Tibial artery (tissue), 4 donors: ENCODE measurements at regions not wholly inside any gene's neighbourhood (a gene's known extent, or its start where the extent isn't known, plus 50 kb on each side); places are given as distances from the start of the nearest gene placed in this dataset.

Experiments
- DNase-seq, 2 donors: peaks; one replicate each; pipeline ENCODE4 v3.0.0-alpha.2; 2019
- H3K27ac ChIP-seq, 2 donors: fragments of 200-600 bp; sonication (generic) in 1 of 2; 1 replicate in 1 of 2; 2 replicates in 1 of 2; pipeline ENCODE4 v1.5.1; 2018 to 2019; ENCODE audit warnings: mild to moderate bottlenecking in 1 of 2
- H3K27me3 ChIP-seq, 2 donors: fragments of 200-600 bp; sonication (generic) in 1 of 2; one replicate each; pipeline versions ENCODE4 v1.5.1 to v1.6.0; 2016 to 2019
- H3K36me3 ChIP-seq, 3 donors: fragments of 200-600 bp; sonication (generic) in 2 of 3; one replicate each; pipeline ENCODE4 v1.5.1; 2016 to 2019; ENCODE audit warnings: mild to moderate bottlenecking in 2 of 3
- H3K4me1 ChIP-seq, 4 donors: fragments of 200-600 bp; sonication (generic) in 2 of 4; 1 replicate in 3 of 4; 2 replicates in 1 of 4; pipeline ENCODE4 v1.5.1; 2016 to 2019
- H3K4me3 ChIP-seq, 2 donors: fragments of 200-600 bp; sonication (generic) in 1 of 2; 1 replicate in 1 of 2; 2 replicates in 1 of 2; pipeline ENCODE4 v1.5.1; 2018 to 2019; ENCODE audit warnings: mild to moderate bottlenecking in 2 of 2
- H3K9me3 ChIP-seq, 3 donors: fragments of 200-600 bp; sonication (generic) in 1 of 3; one replicate each; pipeline ENCODE4 v1.5.1; 2016 to 2019
- intact Hi-C: fragments of 100-400 bp; cut with DNase I; formaldehyde crosslinking; loops from one replicate; pipeline ENCODE4 v1.15.0; 2023; ENCODE audit warnings: low total_unique reads
- TF ChIP-seq, protein P1 (sequence below), 2 experiments: fragments of 200-600 bp in 1 of 2; fragments of 450-650 bp in 1 of 2; IDR thresholded peaks; one replicate each; pipeline ENCODE4 v1.5.1; 2017 to 2019; ENCODE audit warnings: antibody characterized with exemption in 2 of 2, mild to moderate bottlenecking in 1 of 2, moderate library complexity in 1 of 2

DNA sequence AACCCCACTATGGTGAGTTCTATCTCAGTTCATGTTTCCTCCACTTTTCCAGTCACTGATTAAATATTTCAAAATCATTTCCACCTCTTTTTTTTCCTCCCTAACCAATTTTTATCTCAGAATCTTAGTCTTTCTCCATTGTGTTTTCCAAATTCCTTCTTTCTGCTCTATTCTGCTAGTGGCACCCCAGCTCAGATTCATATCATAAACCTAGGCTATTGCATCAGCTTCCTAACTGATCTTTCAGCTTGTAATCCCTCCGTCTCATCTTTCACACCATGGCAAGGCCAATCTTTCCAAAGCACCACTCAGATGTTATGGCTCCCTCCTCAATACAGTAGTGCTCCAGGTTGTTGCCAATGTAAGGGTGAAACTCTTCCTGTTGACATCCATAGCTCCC, 631.9 kb downstream of the PLPP3 start:
- Histone ChIP-seq H3K4me3 (no peak overlapping the region), H3K27me3 (no peaks in the 10 kb centered on the region), H3K4me1 (peaks cover 0 to 9% (median 0%) of the 10 kb centered on the region in 4 donors), H3K27ac (no peak overlapping the region), H3K9me3 (no peaks in the 10 kb centered on the region), H3K36me3 (no peaks in the 10 kb centered on the region)
- TF ChIP-seq, protein P1, sequence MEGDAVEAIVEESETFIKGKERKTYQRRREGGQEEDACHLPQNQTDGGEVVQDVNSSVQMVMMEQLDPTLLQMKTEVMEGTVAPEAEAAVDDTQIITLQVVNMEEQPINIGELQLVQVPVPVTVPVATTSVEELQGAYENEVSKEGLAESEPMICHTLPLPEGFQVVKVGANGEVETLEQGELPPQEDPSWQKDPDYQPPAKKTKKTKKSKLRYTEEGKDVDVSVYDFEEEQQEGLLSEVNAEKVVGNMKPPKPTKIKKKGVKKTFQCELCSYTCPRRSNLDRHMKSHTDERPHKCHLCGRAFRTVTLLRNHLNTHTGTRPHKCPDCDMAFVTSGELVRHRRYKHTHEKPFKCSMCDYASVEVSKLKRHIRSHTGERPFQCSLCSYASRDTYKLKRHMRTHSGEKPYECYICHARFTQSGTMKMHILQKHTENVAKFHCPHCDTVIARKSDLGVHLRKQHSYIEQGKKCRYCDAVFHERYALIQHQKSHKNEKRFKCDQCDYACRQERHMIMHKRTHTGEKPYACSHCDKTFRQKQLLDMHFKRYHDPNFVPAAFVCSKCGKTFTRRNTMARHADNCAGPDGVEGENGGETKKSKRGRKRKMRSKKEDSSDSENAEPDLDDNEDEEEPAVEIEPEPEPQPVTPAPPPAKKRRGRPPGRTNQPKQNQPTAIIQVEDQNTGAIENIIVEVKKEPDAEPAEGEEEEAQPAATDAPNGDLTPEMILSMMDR (IDR thresholded peaks at IDR 0.05), result no peak
- DNase-seq, result no peak
- intact Hi-C loops, result no loop called here

DNA sequence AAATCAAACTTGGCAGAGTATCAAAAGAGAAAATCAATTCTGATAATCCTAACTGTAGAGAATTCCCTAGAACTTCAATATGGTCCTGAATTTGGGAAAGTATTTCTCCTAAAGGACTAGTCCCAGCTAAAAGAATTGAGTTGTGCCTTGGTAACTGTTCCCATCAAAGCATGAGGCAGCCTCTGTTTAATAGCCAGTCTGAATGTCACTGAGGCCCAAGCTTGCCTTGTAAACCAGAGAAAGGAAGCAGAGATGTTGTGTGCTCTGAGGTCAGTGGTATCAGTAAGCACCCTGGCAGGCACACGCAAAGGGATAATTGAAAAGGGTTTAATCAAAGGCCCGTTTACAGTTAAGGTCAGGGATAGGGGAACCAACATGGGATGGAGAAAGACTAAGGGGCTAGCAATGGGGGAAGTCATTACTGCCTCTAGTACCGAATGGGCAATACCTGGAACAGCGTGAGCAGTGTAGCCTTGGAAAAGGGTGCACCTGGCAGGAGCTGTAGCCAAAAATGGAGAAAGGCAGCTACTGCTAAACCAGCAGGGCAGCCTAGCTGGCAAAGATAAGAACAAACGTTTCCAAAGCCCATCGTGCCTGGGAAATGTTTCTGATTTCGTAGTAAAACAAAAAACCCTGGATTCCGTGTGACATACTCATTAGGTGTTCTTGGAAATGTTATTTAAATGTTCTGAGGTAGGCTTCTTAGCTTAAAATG, 635.5 kb downstream of the PLPP3 start:
- H3K4me3 ChIP-seq, result no peak overlapping the region
- no peaks in the 10 kb centered on the region for H3K9me3 ChIP-seq
- H3K27ac ChIP-seq, result no peak overlapping the region
- H3K27me3 ChIP-seq, result no peaks in the 10 kb centered on the region
- DNase-seq, result no peak
- intact Hi-C loops, result loop anchor here (5.0 kb wide), 1 partner anchor 488 kb away; no protein-coding TSS in a partner anchor
- no peaks in the 10 kb centered on the region for H3K36me3 ChIP-seq
- H3K4me1 ChIP-seq, result no peaks in the 10 kb centered on the region
- TF ChIP-seq, protein P1 (IDR thresholded peaks at IDR 0.05), result no peak

DNA sequence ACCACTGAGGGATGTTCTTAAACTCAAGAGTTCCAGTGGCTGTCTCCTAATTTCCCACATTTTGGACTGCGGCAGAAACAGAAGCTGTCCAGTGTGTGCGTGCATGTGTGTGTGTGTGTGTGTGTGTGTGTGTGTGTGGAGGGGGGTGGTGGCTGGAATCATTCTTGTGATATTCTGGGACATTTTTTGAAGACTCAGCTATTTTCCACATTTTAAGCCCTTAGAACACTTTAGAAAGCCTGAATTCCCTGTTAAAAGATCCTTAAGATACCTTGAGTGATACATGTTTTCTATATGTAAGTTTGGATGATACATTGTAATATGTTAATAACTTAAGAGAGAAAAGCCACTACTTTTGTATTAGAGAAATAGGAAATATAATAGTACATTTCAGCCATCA, 636.4 kb downstream of the PLPP3 start:
- intact Hi-C loops, result loop anchor here (5.0 kb wide), 1 partner anchor 489 kb away; no protein-coding TSS in a partner anchor
- Histone ChIP-seq H3K4me1 (peaks cover 0 to 8% (median 3%) of the 10 kb centered on the region in 4 donors), H3K27ac (no peak overlapping the region), H3K9me3 (no peaks in the 10 kb centered on the region), H3K36me3 (no peaks in the 10 kb centered on the region), H3K27me3 (no peaks in the 10 kb centered on the region), H3K4me3 (no peak overlapping the region)
- TF ChIP-seq, protein P1 (IDR thresholded peaks at IDR 0.05), result no peak
- no peak for DNase-seq

DNA sequence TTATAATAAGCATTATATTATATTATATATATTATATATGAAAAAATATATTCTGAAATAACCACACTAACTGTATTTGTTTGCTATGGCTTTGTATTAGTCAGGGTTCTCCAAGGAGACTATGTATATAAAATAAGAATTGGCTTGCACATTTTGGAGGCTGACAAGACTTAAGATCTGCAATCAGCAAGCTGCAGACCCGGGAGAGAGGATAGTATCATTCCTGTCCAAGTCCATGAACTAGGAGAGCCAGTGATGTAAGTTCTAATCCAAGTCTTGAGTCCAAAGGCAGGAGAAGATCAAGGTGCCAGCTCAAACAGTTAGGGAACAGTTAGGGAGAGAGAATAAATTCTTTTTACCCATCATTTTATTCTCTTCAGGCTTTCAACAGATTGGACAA, 639.5 kb downstream of the PLPP3 start:
- no peak overlapping the region for H3K27ac ChIP-seq
- H3K4me3 ChIP-seq, result no peak overlapping the region
- H3K36me3 ChIP-seq, result no peaks in the 10 kb centered on the region
- DNase-seq, result no peak
- H3K4me1 ChIP-seq, result peaks cover 0 to 8% (median 3%) of the 10 kb centered on the region in 4 donors
- no peaks in the 10 kb centered on the region for H3K27me3 ChIP-seq
- no peaks in the 10 kb centered on the region for H3K9me3 ChIP-seq
- TF ChIP-seq, protein P1 (IDR thresholded peaks at IDR 0.05), result no peak
- intact Hi-C loops, result loop anchor here (5.0 kb wide), 1 partner anchor 492 kb away; no protein-coding TSS in a partner anchor

DNA sequence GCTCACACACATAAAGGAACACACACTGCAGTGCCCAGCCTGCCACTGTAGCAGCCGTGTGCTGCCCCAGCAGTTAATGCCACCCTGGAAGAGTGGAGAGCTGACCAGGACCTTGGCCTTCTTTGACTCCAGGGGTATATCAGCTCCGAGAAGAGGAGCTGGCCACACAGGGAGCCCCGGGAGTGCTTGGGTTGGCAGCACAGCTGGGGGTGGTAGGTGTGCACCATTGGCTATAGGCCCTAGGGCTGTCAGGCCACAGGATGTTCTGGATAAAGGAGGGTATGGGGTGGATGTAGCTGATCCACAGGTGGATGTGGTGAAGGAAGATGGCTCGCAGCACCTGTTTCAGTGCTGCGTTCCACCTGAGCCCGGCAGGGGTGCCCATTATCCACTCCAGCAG, 640.5 kb downstream of the PLPP3 start:
- Histone ChIP-seq H3K4me1 (peaks cover 0 to 8% (median 3%) of the 10 kb centered on the region in 4 donors), H3K27me3 (no peaks in the 10 kb centered on the region), H3K27ac (no peak overlapping the region), H3K36me3 (no peaks in the 10 kb centered on the region), H3K9me3 (no peaks in the 10 kb centered on the region), H3K4me3 (no peak overlapping the region)
- intact Hi-C loops, result no loop called here
- DNase-seq, result no peak
- TF ChIP-seq, protein P1 (IDR thresholded peaks at IDR 0.05), result no peak
